H1 (cell line): ENCODE measurements at regions not wholly inside any gene's neighbourhood (a gene's known extent, or its start where the extent isn't known, plus 50 kb on each side); places are given as distances from the start of the nearest gene placed in this dataset.

Experiments used
- CTCF ChIA-PET: fragments of 300-600 bp; sonication (Branson Sonifier 250); formaldehyde crosslinking; loops from one replicate; lab custom pipeline; 2021; ENCODE audit not compliant: partially characterized antibody; lab: Charles Lee
- POLR2A ChIA-PET: fragments of 300-600 bp; sonication (Branson Sonifier 250); formaldehyde crosslinking; loops from one replicate; lab custom pipeline; 2021; ENCODE audit warnings: inconsistent platforms; ENCODE audit not compliant: partially characterized antibody; lab: Charles Lee
- DNase-seq, 2 experiments: peaks; one replicate each; pipeline versions ENCODE4 v3.0.0 to v3.0.0-alpha.2; 2010 to 2022; ENCODE audit warnings: low spot score in 2 of 2, low read depth in 1 of 2, mixed read lengths in 1 of 2
- FAIRE-seq: peaks from 2 replicates; lab custom pipeline; 2011; peaks lifted over from hg19 to GRCh38; lab: Jason Lieb, UNC
- H2AFZ ChIP-seq: 2 replicates; pipeline ENCODE4 v1.8.1; 2012; ENCODE audit warnings: low read length, inconsistent platforms
- H2AK5ac ChIP-seq: 2 replicates; pipeline ENCODE4 v1.6.1; 2013; ENCODE audit warnings: low read depth, low read length
- H2BK120ac ChIP-seq: replicated peaks from 2 replicates; pipeline ENCODE3; 2013; ENCODE audit warnings: low read depth, low read length, inconsistent platforms
- H2BK12ac ChIP-seq: 2 replicates; pipeline ENCODE4 v1.6.1; 2013; ENCODE audit warnings: low read depth, low read length
- H2BK15ac ChIP-seq: 2 replicates; pipeline ENCODE4 v1.6.1; 2013; ENCODE audit warnings: low read length
- H2BK20ac ChIP-seq: 2 replicates; pipeline ENCODE4 v1.6.1; 2013; ENCODE audit warnings: low read length
- H2BK5ac ChIP-seq: 2 replicates; pipeline ENCODE4 v1.6.1; 2013; ENCODE audit warnings: low read depth, low read length
- H3K14ac ChIP-seq: 2 replicates; pipeline ENCODE4 v1.6.1; 2013; ENCODE audit warnings: inconsistent platforms; ENCODE audit not compliant: insufficient read length
- H3K18ac ChIP-seq: 2 replicates; pipeline ENCODE4 v1.6.1; 2013; ENCODE audit warnings: low read length; ENCODE audit errors: extremely low read depth
- H3K23ac ChIP-seq: 2 replicates; pipeline ENCODE4 v1.6.1; 2013; ENCODE audit warnings: inconsistent platforms; ENCODE audit not compliant: insufficient read length
- H3K23me2 ChIP-seq: 2 replicates; pipeline ENCODE4 v1.6.1; 2013; ENCODE audit warnings: low read depth, low read length
- H3K27ac ChIP-seq: 2 replicates; pipeline ENCODE4 v1.6.1; 2011; ENCODE audit warnings: low read depth, low read length, inconsistent platforms
- H3K27me3 ChIP-seq, 4 experiments: replicated peaks in 1 of 4; 1 replicate in 1 of 4; 2 replicates in 3 of 4; pipeline versions ENCODE4 v1.6.1 to v1.8.1; 2011 to 2013; ENCODE audit warnings: low read length in 3 of 4, mild to moderate bottlenecking in 3 of 4, inconsistent platforms in 2 of 4, mixed read lengths in 2 of 4, moderate library complexity in 1 of 4; ENCODE audit not compliant: control insufficient read depth in 3 of 4, insufficient read depth in 3 of 4; ENCODE audit errors: extremely low read depth in 1 of 4
- H3K36me3 ChIP-seq, 4 experiments: 2 replicates each; pipeline versions ENCODE4 v1.6.1 to v1.8.1; 2011 to 2013; ENCODE audit warnings: mild to moderate bottlenecking in 4 of 4, low read length in 3 of 4, moderate library complexity in 2 of 4, control low read depth in 1 of 4, inconsistent platforms in 1 of 4; ENCODE audit not compliant: insufficient read depth in 4 of 4, control insufficient read depth in 2 of 4
- H3K4ac ChIP-seq: replicated peaks from 2 replicates; pipeline ENCODE3; 2013; ENCODE audit warnings: low read length, low read depth, mixed read lengths, inconsistent platforms; ENCODE audit not compliant: insufficient read length
- H3K4me1 ChIP-seq, 4 experiments: replicated peaks in 1 of 4; 1 replicate in 1 of 4; 2 replicates in 3 of 4; pipeline versions ENCODE4 v1.6.1 to v1.8.1; 2011 to 2013; ENCODE audit warnings: low read length in 3 of 4, inconsistent platforms in 2 of 4, mixed read lengths in 1 of 4; ENCODE audit not compliant: insufficient read depth in 4 of 4, control insufficient read depth in 3 of 4
- H3K4me2 ChIP-seq, 2 experiments: 2 replicates each; pipeline versions ENCODE4 v1.6.1 to v1.8.1; 2011 to 2013; ENCODE audit warnings: low read depth in 2 of 2, low read length in 2 of 2, control low read depth in 1 of 2, inconsistent platforms in 1 of 2, mild to moderate bottlenecking in 1 of 2; ENCODE audit not compliant: insufficient read depth in 1 of 2
- H3K4me3 ChIP-seq, 4 experiments: fragments of 200-600, 300-600 bp in 1 of 4; sonication (generic), shearing (Covaris generic), sonication (Bioruptor Twin) in 1 of 4; 2 replicates each; pipeline versions ENCODE4 v1.5.1 to v1.8.1; 2011 to 2016; ENCODE audit warnings: low read length in 4 of 4, low read depth in 3 of 4, control low read depth in 2 of 4, inconsistent platforms in 2 of 4, mild to moderate bottlenecking in 2 of 4, mixed read lengths in 1 of 4, moderate library complexity in 1 of 4; ENCODE audit not compliant: insufficient read depth in 2 of 4; ENCODE audit errors: extremely low read depth in 1 of 4
- H3K56ac ChIP-seq: replicated peaks from 2 replicates; pipeline ENCODE3; 2013; ENCODE audit warnings: low read depth, mild to moderate bottlenecking, mixed read lengths, low read length, inconsistent platforms; ENCODE audit not compliant: insufficient read length
- H3K79me1 ChIP-seq: 2 replicates; pipeline ENCODE4 v1.6.1; 2013; ENCODE audit warnings: low read depth, low read length, control low read depth
- H3K79me2 ChIP-seq, 2 experiments: 2 replicates each; pipeline versions ENCODE4 v1.6.1 to v1.8.1; 2012 to 2013; ENCODE audit warnings: low read length in 2 of 2, mild to moderate bottlenecking in 2 of 2, inconsistent platforms in 1 of 2; ENCODE audit not compliant: insufficient read depth in 2 of 2, control insufficient read depth in 1 of 2
- H3K9ac ChIP-seq, 4 experiments: replicated peaks in 1 of 4; 1 replicate in 1 of 4; 2 replicates in 3 of 4; pipeline versions ENCODE4 v1.6.1 to v1.8.1; 2011 to 2013; ENCODE audit warnings: low read depth in 3 of 4, low read length in 3 of 4, control low read depth in 2 of 4, mild to moderate bottlenecking in 2 of 4, moderate library complexity in 2 of 4, inconsistent platforms in 1 of 4; ENCODE audit errors: extremely low read depth in 1 of 4
- H3K9me3 ChIP-seq, 2 experiments: 2 replicates each; pipeline versions ENCODE4 v1.6.1 to v1.8.1; 2012 to 2013; ENCODE audit warnings: mild to moderate bottlenecking in 2 of 2, moderate library complexity in 2 of 2, control low read depth in 1 of 2, inconsistent platforms in 1 of 2, low read depth in 1 of 2, low read length in 1 of 2, mixed read lengths in 1 of 2; ENCODE audit not compliant: insufficient read depth in 2 of 2
- H4K20me1 ChIP-seq, 2 experiments: replicated peaks in 1 of 2; 2 replicates each; pipeline versions ENCODE3 to v1.8.1; 2011 to 2013; ENCODE audit warnings: inconsistent platforms in 2 of 2, low read length in 2 of 2, mild to moderate bottlenecking in 1 of 2; ENCODE audit not compliant: insufficient read depth in 2 of 2, control insufficient read depth in 1 of 2
- H4K5ac ChIP-seq: 2 replicates; pipeline ENCODE4 v1.6.1; 2013; ENCODE audit warnings: low read length, low read depth, mixed read lengths, inconsistent platforms; ENCODE audit not compliant: insufficient read length
- H4K8ac ChIP-seq: 2 replicates; pipeline ENCODE4 v1.8.0; 2013; ENCODE audit warnings: mild to moderate bottlenecking, moderate library complexity, low read length, inconsistent platforms; ENCODE audit not compliant: insufficient read depth; ENCODE audit errors: extremely low read depth
- H4K91ac ChIP-seq: replicated peaks from 2 replicates; pipeline ENCODE3; 2013; ENCODE audit warnings: low read length, mixed read lengths, inconsistent platforms; ENCODE audit not compliant: insufficient read length
- CHD1 ChIP-seq: IDR thresholded peaks from 2 replicates; pipeline ENCODE4 v1.6.1; 2012; ENCODE audit warnings: low read depth, low read length, improper control_type of control experiment
- JUND ChIP-seq: IDR thresholded peaks from 2 replicates; pipeline ENCODE4 v1.6.1; 2011; ENCODE audit warnings: mild to moderate bottlenecking, improper control_type of control experiment, low read length
- RBBP5 ChIP-seq: IDR thresholded peaks from 2 replicates; pipeline ENCODE4 v1.7.1; 2012; ENCODE audit warnings: low read depth, mild to moderate bottlenecking, inconsistent platforms, low read length, moderate library complexity, borderline replicate concordance
- RFX5 ChIP-seq: IDR thresholded peaks from 2 replicates; pipeline ENCODE4 v1.6.1; 2011; ENCODE audit warnings: low read depth, low read length, improper control_type of control experiment, borderline replicate concordance
- RNF2 ChIP-seq: fragments of 200-900, 300-1000 bp; sonication (generic); IDR thresholded peaks from 2 replicates; pipeline ENCODE4 v1.7.1; 2016; ENCODE audit warnings: borderline replicate concordance, low read depth, mild to moderate bottlenecking, antibody characterized with exemption, low read length; ENCODE audit not compliant: poor library complexity, severe bottlenecking; ENCODE audit errors: missing control alignments
- RXRA ChIP-seq: IDR thresholded peaks from 2 replicates; pipeline ENCODE4 v1.6.1; 2011; ENCODE audit warnings: low read depth, mild to moderate bottlenecking, low read length, moderate library complexity; ENCODE audit not compliant: insufficient read depth
- SUZ12 ChIP-seq: fragments of 200-600 bp; sonication (generic); IDR thresholded peaks from 2 replicates; pipeline ENCODE4 v1.6.1; 2012; ENCODE audit warnings: mild to moderate bottlenecking, inconsistent platforms, low read length, moderate library complexity, mixed read lengths
- WGBS, 2 experiments: shearing (Covaris generic) in 1 of 2; methylation state at CpG; one replicate each; pipeline versions ENCODE4 v1.1.6 to v1.1.7; 2013 to 2015; ENCODE audit warnings: low lambda C conversion rate in 2 of 2, mixed read lengths in 2 of 2, inconsistent platforms in 1 of 2, low coverage in 1 of 2, missing lambda C conversion rate in 1 of 2; ENCODE audit not compliant: insufficient replicate concordance in 2 of 2, insufficient coverage in 1 of 2, insufficient read length in 1 of 2; ENCODE audit errors: extremely low coverage in 1 of 2, missing lambda C conversion rate in 1 of 2; 5-methylcytosine and 5-hydroxymethylcytosine counted together
- TF ChIP-seq, protein P1 (sequence below), 3 experiments: IDR thresholded peaks; 1 replicate in 2 of 3; 2 replicates in 1 of 3; pipeline versions ENCODE4 v1.5.1 to v1.6.1; 2011; ENCODE audit warnings: low read length in 3 of 3, mild to moderate bottlenecking in 3 of 3, inconsistent platforms in 2 of 3, low read depth in 1 of 3, moderate library complexity in 1 of 3; ENCODE audit not compliant: insufficient read depth in 1 of 3; ENCODE audit errors: control extremely low read depth in 1 of 3
- TF ChIP-seq, protein P2 (sequence below): IDR thresholded peaks from 2 replicates; pipeline ENCODE4 v1.6.1; 2011; ENCODE audit warnings: low read length, improper control_type of control experiment

DNA sequence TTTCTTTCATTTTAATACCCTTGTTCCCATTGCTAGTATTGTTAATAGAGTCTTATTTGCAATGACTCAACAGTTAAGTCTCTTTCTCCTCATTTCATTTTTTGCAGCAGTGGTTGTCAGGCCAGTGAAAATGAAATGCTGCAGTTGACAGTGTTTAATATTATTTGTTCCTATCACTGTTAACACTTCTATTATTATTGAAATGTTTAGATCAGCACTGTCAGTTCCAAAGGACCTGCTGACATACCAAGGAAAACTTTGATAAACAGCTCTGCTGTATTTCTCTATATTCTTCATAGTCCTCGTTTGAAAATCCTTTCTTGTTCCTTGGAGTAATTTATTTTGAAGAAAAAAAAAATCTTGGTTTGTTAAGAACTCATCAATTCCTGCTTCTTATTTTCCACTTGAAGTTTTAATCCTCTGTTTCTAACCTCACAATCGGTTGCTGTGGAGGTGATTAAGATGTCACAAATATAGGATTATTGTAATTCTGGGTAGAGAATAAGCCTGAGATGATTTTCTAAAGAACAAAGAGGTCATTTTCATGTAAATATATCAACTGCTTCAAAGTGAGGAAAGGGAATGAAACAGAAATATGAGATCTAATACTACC, 1065.9 kb upstream of the CITED2 start:
- Histone ChIP-seq H3K4me1 (peaks cover 0 to 13% (median 6%) of the 10 kb centered on the region in 4 experiments; a peak in 4 of 7 replicates), H4K91ac (no peak overlapping the region), H3K4ac (no peak overlapping the region), H2AFZ (no peak overlapping the region), H3K79me1 (no peaks in the 10 kb centered on the region), H3K14ac (no peak overlapping the region), H3K36me3 (no peaks in the 10 kb centered on the region; a peak in 1 of 8 replicates), H2BK12ac (no peak overlapping the region), H4K20me1 (no peaks in the 10 kb centered on the region), H2AK5ac (no peak overlapping the region), H2BK120ac (no peak overlapping the region), H4K5ac (no peak overlapping the region), H2BK15ac (no peak overlapping the region), H3K9ac (no peak overlapping the region), H3K56ac (no peak overlapping the region), H2BK20ac (no peak overlapping the region), H3K9me3 (no peaks in the 10 kb centered on the region), H3K27ac (no peak overlapping the region), H3K4me3 (no peak overlapping the region; a peak in 1 of 8 replicates), H3K79me2 (no peaks in the 10 kb centered on the region), H3K23me2 (no peaks in the 10 kb centered on the region; the same call in 1 of the 2 replicates), H3K27me3 (no peaks in the 10 kb centered on the region), H3K4me2 (no peak overlapping the region; a peak in 1 of 4 replicates), H3K18ac (no peak overlapping the region), H2BK5ac (no peak overlapping the region), H4K8ac (no peak overlapping the region), H3K23ac (no peak overlapping the region)
- 53% methylated on average over 2 of the region's 2 CpGs; no CpG with 5 or more reads in 1 of the 2 experiments for WGBS, 2 experiments
- CTCF ChIA-PET, result interaction anchor here (0.8 to 1.3 kb wide), 5 partner anchors 10 to 1210 kb away, joined by 3 to 4 read pairs (median 3); no protein-coding TSS in a partner anchor
- DNase-seq (no peak), FAIRE-seq (no peak)
- POLR2A ChIA-PET, result no interaction called here
- TF ChIP-seq RBBP5, result no peak
- no peak for TF ChIP-seq RFX5
- TF ChIP-seq RNF2, result no peak
- no peak for TF ChIP-seq RXRA
- TF ChIP-seq SUZ12, result no peak
- TF ChIP-seq, protein P1, sequence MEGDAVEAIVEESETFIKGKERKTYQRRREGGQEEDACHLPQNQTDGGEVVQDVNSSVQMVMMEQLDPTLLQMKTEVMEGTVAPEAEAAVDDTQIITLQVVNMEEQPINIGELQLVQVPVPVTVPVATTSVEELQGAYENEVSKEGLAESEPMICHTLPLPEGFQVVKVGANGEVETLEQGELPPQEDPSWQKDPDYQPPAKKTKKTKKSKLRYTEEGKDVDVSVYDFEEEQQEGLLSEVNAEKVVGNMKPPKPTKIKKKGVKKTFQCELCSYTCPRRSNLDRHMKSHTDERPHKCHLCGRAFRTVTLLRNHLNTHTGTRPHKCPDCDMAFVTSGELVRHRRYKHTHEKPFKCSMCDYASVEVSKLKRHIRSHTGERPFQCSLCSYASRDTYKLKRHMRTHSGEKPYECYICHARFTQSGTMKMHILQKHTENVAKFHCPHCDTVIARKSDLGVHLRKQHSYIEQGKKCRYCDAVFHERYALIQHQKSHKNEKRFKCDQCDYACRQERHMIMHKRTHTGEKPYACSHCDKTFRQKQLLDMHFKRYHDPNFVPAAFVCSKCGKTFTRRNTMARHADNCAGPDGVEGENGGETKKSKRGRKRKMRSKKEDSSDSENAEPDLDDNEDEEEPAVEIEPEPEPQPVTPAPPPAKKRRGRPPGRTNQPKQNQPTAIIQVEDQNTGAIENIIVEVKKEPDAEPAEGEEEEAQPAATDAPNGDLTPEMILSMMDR (IDR thresholded peaks at IDR 0.05; ENCODE audit: control extremely low read depth in 1 of 3, insufficient read depth in 1 of 3, low read depth in 1 of 3, low read length in 3 of 3), result no peak
- TF ChIP-seq, protein P2, sequence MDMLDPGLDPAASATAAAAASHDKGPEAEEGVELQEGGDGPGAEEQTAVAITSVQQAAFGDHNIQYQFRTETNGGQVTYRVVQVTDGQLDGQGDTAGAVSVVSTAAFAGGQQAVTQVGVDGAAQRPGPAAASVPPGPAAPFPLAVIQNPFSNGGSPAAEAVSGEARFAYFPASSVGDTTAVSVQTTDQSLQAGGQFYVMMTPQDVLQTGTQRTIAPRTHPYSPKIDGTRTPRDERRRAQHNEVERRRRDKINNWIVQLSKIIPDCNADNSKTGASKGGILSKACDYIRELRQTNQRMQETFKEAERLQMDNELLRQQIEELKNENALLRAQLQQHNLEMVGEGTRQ, result no peak
- no peak for TF ChIP-seq JUND
- TF ChIP-seq CHD1, result no peak
